ENCODE measurements at regions not wholly inside any gene's neighbourhood (a gene's known extent, or its start where the extent isn't known, plus 50 kb on each side); places are given as distances from the start of the nearest gene placed in this dataset.
"Not testable (repeated sequence)": the region's sequence is repeated elsewhere in the genome, so short reads cannot be mapped to it uniquely, and the experiment has no call there.

- no peak for DNase-seq (ENCODE audit: low read depth in 2 of 2)
Observed at GRCh38 chr1:199612976-199613774, 414.3 kb upstream of the NR5A2 start.

- no peak for DNase-seq (ENCODE audit: low read depth in 2 of 2)
Observed at GRCh38 chr1:199616947-199617346, 410.6 kb upstream of the NR5A2 start.

GRCh38 chr1:199619223-199619622, 408.3 kb upstream of the NR5A2 start:
- DNase-seq (ENCODE audit: low read depth in 2 of 2): no peak

- DNase-seq (ENCODE audit: low read depth in 2 of 2): not testable (repeated sequence)
Observed at GRCh38 chr1:199626228-199626627, 401.3 kb upstream of the NR5A2 start.

- DNase-seq (ENCODE audit: low read depth in 2 of 2): no peak
Observed at GRCh38 chr1:199629624-199630023, 397.9 kb upstream of the NR5A2 start.

- no peak for DNase-seq (ENCODE audit: low read depth in 2 of 2)
Observed at GRCh38 chr1:199639453-199639852, 388.1 kb upstream of the NR5A2 start.

GRCh38 chr1:199641531-199641930, 386.0 kb upstream of the NR5A2 start:
- DNase-seq (ENCODE audit: low read depth in 2 of 2): no peak

- DNase-seq (ENCODE audit: low read depth in 2 of 2): no peak
Observed at GRCh38 chr1:199644912-199645311, 382.6 kb upstream of the NR5A2 start.

GRCh38 chr1:199646761-199647160, 380.7 kb upstream of the NR5A2 start:
- no peak for DNase-seq (ENCODE audit: low read depth in 2 of 2)

GRCh38 chr1:199657449-199657848, 370.1 kb upstream of the NR5A2 start:
- DNase-seq (ENCODE audit: low read depth in 2 of 2): no peak

- DNase-seq (ENCODE audit: low read depth in 2 of 2): no peak
Observed at GRCh38 chr1:199660071-199660470, 367.4 kb upstream of the NR5A2 start.

GRCh38 chr1:199665371-199665770, 362.1 kb upstream of the NR5A2 start:
- DNase-seq (ENCODE audit: low read depth in 2 of 2): no peak

GRCh38 chr1:199667089-199667488, 360.4 kb upstream of the NR5A2 start:
- no peak for DNase-seq (ENCODE audit: low read depth in 2 of 2)

- DNase-seq (ENCODE audit: low read depth in 2 of 2): no peak
Observed at GRCh38 chr1:199669916-199670315, 357.6 kb upstream of the NR5A2 start.

- no peak for DNase-seq (ENCODE audit: low read depth in 2 of 2)
Observed at GRCh38 chr1:199671684-199672083, 355.8 kb upstream of the NR5A2 start.

GRCh38 chr1:199675937-199676336, 351.6 kb upstream of the NR5A2 start:
- DNase-seq (ENCODE audit: low read depth in 2 of 2): no peak

- no peak for DNase-seq (ENCODE audit: low read depth in 2 of 2)
Observed at GRCh38 chr1:199678771-199679170, 348.7 kb upstream of the NR5A2 start.

- no peak for DNase-seq (ENCODE audit: low read depth in 2 of 2)
Observed at GRCh38 chr1:199682081-199682480, 345.4 kb upstream of the NR5A2 start.

- DNase-seq (ENCODE audit: low read depth in 2 of 2): peak in 1 of 2 donors; percentile 9
Observed at GRCh38 chr1:199684686-199685273, 342.7 kb upstream of the NR5A2 start.

GRCh38 chr1:199685369-199685768, 342.1 kb upstream of the NR5A2 start:
- DNase-seq (ENCODE audit: low read depth in 2 of 2): no peak

GRCh38 chr1:199687321-199687720, 340.2 kb upstream of the NR5A2 start:
- no peak for DNase-seq (ENCODE audit: low read depth in 2 of 2)

- no peak for DNase-seq (ENCODE audit: low read depth in 2 of 2)
Observed at GRCh38 chr1:199688133-199688676, 339.3 kb upstream of the NR5A2 start.

- DNase-seq (ENCODE audit: low read depth in 2 of 2): no peak
Observed at GRCh38 chr1:199688774-199689173, 338.7 kb upstream of the NR5A2 start.

Data from activated CD4-positive, alpha-beta T cell treated with anti-CD3 and anti-CD28 coated beads for 24 hours (primary cell).